GM21619 (cell line): ENCODE measurements at regions not wholly inside any gene's neighbourhood (a gene's known extent, or its start where the extent isn't known, plus 50 kb on each side); places are given as distances from the start of the nearest gene placed in this dataset.

Source experiments
- ATAC-seq: cut with Tn5 transposase; IDR thresholded peaks from one replicate; pipeline ENCODE4 v1.9.1; 2021; ENCODE audit not compliant: unreplicated experiment

DNA sequence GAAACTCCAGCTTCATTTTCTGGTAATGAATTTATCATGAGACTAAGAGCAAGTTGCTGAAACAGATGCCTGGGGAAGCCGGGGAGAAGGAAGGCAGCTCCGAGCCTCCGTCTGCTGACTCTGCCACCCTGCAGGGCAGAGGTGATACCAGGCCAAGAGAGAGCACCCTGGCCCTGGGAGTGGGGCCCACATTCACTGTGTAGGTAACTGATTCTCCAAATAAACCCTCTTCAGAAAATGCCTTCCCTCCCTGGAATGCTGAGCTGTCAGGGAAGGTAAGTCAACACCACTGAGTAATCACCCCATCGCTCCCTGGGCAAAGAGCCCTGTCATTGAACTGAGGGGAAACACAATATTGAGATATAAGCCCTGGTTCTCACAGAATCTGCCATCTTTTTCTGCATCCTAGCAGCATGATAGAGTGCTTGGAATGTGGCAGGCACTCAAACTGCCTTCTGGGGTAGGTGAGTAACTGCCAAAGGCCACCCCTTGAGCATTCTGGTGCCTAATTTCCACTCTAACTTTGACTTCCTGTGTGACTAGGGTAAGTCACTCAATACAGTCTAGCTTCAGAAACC lies 147.6 kb downstream of the SPATA19 start:
- ATAC-seq = no peak

DNA sequence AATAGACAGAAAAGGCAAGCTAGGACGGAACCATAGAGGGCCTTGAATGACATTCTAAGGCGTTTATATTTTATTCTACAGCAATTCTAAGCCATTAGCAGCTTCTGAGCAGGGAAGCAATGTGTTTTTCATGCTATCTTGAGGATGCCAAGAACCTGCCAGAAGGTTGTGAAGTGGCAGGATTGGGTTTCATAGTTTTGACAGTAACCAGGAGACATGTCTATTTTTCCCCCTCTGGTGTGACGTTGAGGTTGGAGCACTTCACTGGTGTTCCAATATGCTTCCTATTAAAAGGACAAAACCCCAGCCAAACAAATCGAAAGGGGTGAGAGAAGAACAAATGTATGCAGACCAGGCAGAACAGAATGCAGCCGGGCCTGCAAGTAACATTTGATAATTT lies 148.2 kb downstream of the SPATA19 start:
- ATAC-seq = no peak

DNA sequence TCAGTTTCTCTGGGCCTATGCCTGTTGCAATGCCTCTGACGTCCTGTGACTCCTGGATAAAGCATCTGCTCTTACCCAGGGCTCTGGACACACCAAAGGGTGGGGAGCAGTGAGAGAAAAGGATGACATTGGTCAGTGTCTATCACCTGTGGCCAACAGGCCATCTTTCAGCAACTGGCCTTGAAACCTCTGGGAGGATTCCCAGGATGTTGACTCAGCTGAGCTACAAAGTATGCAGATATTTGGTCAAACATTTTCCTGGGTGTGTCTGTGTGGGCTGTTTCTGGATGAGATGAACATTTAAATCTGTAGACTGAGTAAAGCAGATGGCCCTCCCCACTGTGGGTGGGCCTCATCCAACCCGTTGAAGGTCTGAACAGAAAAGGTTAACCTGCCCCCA lies 149.9 kb downstream of the SPATA19 start:
- ATAC-seq = no peak

DNA sequence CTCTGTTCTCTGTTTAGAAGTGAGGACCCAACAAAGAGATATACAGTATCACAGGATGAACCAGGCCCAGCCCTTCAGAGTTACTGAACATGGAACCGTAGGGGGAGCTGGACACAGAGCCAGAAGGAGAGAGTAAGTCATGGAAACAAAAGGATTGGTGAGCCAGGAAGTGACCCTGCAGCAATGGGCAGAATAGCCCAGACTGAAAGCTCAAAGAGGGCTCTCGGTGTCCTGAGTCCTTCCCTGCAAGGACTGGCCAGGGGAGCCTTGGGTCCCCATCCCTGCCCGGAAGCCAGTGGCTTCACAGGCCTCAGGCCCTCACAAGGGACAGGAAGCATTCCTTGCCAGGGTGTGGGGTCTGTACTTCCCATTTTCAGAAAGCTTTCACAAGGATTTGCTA lies 150.6 kb downstream of the SPATA19 start:
- no peak for ATAC-seq

DNA sequence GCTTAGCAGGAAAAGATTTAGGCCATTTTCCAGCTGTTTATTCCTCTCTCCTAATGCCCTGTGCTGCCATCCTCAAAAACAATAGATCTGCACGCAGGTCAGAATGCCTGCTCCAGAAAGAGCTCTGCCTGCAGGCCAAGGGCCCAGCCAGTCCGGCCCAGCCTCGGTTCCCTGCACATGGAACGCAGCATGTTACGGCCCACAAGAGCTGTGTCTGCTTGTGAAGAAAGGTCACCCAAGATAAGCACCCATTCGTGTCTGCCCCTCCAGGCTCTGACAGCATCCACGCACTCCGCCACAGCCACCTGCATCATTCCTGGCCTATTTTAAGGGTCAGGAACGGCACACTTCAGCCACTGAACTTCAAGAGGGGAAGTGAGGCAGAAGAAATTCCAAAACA lies 152.2 kb downstream of the SPATA19 start:
- ATAC-seq = no peak

DNA sequence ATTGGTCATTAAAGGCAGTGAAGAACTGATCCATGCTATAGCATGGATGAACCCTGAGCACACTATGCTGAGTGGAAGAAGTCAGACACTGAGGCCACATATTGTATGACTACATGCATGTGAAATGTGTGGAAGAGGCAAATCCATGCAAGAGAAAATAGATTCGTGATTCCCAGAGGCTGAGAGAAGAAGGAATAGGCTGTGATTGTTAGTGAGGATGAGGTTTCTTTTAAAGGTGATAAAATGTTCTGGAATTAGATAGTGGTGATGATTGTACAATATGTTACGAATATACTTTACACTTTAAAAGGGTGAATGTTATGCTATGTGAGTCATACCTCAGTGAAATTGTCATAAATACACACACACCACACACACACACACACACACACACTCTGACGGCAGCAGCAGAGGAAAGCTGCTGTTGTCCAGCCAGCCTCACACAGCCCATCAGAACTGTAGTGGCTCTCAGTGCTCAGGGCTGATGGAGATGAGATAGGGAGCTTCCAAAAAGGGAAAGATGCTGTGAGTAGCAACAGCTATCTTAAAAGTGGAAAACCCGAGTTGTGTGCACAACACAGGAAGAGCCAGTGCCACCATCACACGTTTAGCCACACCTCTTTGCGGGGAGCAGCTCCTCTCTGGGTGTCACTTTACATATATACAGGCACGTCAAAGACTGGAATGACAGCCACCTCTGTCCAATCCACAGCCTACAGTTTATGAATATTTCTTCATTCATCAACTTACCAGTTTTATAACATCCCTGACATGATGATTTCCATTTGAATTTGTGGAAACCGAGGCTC lies 153.0 kb downstream of the SPATA19 start:
- ATAC-seq = no peak

DNA sequence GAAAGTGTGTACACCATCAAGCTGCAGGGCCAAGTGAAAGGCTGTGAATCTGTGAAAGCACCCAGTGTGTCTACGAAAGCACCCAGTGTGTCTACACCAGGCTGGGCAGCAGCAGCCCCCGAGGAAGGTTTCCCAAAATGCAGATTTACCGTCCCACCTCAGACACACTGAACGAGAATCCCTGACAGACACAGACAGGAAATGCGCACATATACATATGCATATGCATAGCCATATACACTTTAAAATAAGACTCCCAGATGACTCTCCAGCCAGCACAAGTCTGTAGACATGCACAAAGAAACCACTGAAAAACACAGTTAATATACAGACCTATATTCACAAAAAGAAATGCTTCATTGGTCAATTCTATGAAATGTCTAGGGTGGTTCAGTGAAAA lies 155.5 kb upstream of the OPCML start:
- no peak for ATAC-seq

DNA sequence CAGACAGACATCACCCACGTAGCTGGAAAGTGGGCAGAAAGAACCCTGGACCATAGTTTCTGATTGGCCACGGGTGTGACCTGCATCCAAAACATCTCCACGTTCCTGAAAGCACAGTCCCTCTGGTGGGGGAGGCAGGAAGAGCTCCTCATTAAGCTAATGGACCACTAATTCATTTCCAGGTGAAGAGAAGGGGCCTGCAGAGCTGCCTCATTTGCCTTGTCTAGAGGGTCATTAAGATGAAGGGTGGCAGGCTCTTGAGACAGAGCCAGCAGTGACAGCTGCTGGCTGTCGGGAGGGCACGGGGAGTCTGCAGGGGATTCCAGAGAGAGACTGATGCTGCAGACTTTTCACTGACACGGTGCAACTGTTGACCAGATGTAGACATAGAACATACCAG lies 149.6 kb upstream of the OPCML start:
- no peak for ATAC-seq

DNA sequence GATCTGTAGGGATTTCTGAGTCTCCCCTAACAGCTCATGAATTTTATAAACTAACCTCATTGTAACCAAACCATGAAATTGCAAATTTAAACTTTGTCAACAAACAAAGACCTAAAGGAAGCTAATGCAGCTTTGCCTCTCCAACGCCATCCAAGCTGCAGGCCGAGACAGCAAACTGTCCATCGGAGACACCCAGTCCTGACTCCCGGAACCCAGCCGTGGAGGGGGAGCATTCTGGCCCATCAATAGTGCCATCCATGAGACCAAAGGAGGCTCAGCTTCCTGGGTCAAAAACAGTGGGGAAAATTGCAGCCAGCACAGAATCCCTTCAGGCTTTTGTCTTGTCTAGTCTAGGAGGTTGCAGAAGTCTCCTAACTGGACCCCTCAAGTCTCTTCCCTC lies 147.6 kb upstream of the OPCML start:
- ATAC-seq = no peak

DNA sequence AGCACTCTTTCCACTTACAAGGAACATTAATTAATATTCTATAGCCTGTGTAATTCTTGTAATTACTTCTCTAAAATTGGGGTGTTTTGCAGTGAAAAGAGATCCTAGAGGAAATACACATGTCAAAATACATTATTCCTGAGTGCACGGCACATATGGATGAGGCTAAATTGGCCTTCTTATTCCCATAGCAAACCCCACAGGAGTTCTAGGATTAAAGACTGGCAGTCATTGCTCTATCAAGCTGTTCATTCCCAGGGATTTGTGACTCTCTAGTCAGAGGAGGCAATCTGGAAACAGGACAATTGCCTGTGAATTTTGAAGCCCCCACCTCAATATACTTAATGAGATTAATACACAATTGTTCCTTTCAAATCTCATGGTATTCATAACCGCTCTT lies 145.9 kb upstream of the OPCML start:
- ATAC-seq = no peak

DNA sequence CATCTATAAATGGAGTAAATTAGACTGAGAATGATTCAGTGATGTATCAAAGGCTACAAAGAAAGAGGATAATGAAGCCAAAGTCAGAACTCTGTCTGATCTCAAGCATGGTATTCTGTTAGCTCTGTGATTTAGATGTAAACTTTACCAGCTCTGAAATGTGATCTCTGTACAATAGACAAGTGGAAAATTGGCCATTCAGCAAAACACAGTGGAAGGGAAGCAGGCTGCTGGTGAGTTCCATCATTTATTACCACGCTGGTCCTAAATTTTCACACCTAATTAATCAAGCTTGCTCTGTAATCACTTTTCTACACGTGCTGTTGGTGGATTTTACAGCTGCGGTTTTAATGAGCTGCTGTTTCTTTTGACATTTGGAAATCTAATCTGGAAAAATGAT lies 145.1 kb upstream of the OPCML start:
- ATAC-seq = no peak

DNA sequence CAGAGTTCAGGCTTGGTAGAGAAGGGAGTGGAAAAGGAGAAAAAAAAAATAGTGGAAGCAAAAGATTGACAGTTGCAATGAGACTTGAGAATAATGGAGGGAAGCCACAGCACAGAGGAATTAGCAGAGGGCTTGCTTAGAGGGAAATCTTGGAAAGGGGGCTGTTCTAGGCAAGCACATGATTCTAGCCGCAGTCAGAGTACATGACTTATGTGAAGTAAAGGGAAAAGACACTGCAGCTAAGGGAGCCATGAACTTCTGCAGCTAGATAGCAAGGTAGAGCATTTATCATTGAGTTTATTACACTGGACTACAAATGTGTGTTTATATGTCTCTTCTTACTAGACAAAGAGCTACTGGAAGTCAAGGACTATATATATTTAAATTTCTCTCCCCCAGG lies 144.0 kb upstream of the OPCML start:
- no peak for ATAC-seq

DNA sequence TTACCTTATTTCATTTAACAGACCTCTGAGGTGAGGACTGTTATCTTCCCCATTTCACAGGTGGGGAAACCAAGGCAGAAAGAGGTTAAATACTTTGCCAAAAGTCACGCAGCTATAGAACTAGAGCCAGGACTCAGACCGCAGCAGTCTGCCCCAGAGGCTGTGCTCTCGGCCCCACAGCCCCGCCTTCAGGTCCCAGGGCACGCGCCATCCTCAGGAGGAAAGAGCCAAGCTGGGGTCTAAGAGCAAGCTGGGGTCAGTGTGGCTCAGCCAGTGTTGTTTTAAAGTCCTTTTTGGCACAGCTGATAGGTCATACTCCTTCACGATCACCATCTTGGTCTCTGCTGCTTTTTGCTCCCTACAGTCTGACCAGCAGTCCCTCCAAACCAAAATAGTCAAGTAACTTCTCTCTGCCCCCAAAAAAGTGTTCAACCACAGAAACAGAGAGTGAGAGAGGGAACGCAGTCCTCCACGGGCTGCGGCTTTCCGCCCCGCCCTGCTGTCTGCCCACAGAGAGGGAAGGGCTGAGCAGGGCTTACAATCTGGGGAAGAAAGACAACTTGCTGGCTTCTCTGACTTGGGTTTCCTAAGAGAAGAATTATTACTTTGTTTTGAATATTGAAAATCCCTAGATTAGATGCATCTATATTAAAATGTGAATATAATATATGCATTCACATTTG lies 137.2 kb upstream of the OPCML start:
- no peak for ATAC-seq

DNA sequence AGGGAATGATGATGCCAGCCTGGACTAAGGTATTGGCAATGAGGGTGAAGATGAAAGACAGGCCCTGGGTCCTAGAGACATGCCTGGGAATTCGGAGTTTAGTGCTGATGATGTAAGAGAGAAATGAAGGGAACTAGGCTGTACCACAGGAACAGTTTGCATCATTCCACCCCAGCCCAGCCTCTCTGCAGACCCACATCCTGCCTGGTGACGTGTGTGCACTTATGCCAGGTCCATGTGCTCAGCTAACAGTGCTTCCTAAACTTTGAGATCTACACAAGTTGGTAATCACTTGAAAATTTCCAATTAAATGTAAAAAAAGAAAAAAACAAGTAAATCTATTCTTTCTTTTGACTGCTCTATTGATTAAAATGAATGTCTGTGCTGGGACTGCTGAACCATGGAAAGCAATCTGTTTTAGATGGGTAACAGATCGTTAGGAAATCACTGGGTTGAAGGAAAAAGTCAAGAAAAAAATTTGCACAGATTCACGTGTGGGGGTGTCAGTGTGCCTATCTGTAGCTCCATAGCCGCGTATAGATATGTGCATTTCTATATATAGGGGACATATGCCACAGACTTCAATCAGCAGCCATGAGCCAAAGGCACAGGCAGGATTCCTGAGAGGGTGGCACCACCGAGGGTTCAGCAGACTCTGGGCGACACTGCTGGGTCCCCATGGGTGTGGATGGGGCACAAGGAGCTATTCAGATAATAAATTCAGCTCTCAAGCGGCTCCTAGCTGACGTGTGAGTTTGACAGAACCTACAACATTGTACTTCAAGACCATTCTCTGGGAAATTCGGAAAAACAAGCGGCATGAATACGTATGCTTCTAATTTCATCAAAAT lies 131.1 kb upstream of the OPCML start:
- no peak for ATAC-seq

DNA sequence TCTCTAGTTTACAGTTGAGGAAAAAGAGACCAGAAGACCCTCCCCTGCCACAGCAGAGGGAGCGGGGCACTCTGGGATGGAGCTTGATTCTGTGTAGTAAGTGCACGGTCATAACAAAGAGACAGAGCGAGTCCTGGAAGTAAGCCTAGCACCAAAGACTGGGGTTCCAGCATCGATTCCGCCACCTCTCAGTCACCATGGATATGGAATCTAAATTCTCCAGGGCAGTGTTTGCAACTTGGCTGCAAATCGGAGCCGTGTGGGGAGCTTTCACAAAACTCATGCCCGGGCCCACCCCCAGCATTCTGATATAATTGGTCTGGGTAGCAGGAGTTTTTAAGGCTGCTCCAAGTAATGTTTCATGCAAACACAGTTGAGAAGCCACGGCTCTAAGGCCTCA lies 129.5 kb upstream of the OPCML start:
- no peak for ATAC-seq

DNA sequence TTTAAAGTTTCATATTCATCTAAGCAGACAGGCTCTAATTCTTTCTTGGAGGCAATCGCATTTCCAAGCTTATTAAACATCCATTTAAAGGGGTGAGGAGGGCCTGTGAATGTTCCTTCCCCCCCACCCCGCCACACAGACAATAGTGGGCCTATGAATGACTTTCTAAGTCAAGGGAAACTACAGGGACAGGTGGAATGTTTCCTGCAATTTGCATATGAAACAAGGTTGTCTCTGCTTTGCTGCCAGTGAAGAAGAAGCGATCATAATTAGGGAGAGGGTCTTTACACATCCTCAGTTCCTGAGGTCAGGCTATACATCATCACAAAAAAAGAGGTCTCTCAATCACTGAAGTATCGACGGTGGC lies 127.9 kb upstream of the OPCML start:
- no peak for ATAC-seq

DNA sequence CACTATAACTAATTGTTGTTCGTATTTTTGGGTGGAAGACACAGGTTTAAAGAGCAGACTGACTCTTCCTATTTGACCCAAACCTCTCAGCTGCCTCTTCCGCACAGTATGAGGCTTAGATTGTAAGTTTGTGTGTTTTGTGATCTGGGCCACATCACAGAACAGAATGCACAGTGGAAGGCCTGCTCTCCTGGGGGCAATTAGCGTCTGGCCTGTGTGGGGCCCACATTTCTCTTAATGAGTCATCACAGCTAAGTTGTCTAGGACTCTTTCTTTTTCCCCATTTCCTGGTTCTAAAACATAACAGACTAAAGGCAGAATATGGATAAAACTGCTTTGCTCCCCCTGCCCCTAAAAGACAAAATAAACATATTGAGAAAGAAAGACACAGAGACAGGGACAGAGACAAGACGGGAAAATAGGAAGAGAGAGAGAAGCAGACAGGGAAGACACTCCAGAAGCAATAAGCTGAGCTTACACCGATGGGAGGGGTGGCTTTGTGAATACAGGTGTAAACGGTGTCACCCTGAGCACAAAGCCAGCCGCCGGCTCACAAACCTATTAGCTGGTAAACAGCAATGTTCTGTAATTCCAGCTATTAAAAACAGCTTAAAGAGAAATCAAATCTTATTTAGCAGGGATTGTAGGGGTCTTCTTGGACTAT lies 127.4 kb upstream of the OPCML start:
- peak; percentile 79 for ATAC-seq

DNA sequence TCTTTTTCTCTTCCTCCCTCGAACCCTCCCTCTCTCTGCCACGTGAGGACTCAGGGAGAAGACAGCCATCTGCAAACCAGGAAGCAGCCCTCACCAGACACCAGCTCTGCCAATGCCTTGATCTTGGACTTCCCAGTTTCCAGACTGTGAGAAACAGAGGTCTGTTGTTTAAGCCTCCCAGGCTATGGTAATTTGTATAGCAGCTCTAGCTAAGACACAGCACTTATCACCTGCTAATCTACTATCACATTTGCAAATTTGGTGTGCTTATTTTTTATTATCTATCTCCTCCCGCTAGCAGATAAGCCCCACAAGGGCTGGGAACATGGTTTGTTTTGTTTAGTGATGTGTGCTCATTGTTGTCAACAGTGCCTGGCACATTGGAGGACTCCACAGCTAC lies 124.8 kb upstream of the OPCML start:
- ATAC-seq = no peak

DNA sequence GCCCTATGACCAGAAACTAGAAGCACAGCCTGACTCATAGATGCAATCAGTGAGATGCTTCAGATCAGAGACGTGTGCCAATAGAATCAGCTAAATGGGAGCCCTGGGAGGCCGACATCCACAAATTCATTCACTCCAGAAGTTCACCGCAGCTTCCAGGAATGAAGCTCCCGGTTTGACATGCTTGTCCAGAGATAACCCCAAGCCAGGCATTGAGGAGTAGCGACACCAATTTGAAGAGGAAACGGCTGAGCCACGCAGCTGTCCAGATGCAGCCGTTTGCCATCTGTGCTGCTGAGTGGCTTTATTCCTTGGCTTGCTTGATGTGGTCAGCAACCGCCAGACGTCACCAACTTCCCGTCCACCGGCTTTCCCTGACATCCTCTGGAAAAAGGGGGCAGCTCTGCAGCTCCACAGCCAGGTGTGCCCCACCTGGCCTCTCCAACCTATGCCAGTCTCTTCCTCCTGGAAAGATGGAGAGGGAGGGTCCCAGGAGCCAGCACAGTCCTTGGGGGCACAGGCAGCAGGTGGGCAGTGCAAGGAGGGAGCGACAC lies 123.9 kb upstream of the OPCML start:
- no peak for ATAC-seq

DNA sequence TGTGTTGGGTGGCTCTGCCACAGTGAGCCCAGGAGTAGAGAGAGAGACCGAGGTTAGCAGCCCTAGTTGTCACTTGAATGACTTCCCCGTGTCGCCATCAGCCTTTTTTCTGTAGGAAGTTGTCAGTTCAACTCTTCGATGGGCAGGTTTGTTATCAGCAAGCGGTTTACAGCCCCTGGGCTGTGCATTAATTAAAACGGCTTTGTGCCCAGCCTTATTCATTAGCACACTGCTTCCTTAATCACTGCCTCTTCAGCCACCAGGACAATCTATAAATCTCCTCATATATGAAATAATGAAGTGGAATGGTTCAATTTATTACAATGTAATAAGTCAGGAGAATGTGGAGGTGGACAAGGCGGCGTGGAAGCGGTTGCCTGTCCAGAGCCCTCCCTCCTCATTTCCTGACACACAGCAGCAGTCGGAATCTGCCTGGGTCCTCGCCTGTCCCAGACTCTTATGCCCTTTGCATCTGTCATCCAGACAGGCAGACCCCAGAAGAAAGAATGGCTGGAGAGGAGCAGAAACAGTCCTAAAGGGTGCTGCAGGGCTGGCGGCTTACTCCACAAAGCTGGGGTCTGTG lies 122.4 kb upstream of the OPCML start:
- ATAC-seq = no peak
